ENCODE measurements at regions not wholly inside any gene's neighbourhood (a gene's known extent, or its start where the extent isn't known, plus 50 kb on each side); places are given as distances from the start of the nearest gene placed in this dataset.

DNA sequence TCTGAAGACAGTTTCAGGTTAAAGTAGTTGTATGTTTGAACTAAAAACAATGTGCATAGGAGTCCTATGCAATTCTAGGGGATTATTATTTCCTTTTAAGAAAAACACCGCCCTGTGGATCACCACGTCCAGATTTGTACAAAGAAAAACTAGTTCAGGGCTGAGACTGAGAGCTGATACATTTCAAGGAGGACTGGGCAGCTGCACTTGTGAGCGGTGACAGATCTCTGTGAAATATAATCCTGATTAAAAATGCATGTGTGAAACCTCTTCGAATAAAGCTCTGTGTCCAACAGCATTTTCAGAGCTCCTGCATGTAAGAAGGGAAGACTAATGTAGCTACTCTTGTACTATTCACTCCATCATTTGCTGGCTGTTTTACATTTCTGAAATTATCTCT, 365.8 kb upstream of the PITX2 start:
- Histone ChIP-seq H3K27ac (ENCODE audit: extremely low read depth, low read depth, low read length) (no peak overlapping the region), H3K79me2 (ENCODE audit: control insufficient read depth, insufficient read depth, low read length) (no peaks in the 10 kb centered on the region), H3K4me1 (replicated peaks in 1 of 2; ENCODE audit: control insufficient read depth in 2 of 2, insufficient read depth in 2 of 2, low read length in 2 of 2) (no peaks in the 10 kb centered on the region), H3K9me1 (ENCODE audit: control insufficient read depth, insufficient read depth, low read length) (no peaks in the 10 kb centered on the region), H3K27me3 (ENCODE audit: control insufficient read depth in 2 of 2, insufficient read depth in 2 of 2, low read length in 2 of 2) (no peaks in the 10 kb centered on the region), H3K9ac (ENCODE audit: insufficient read depth in 1 of 2, low read depth in 2 of 2, low read length in 2 of 2) (no peak overlapping the region), H3K36me3 (ENCODE audit: control insufficient read depth, insufficient read depth, low read length) (no peaks in the 10 kb centered on the region), H2AFZ (ENCODE audit: low read depth, low read length) (no peak overlapping the region), H3K9me3 (replicated peaks; ENCODE audit: control insufficient read depth, insufficient read depth, low read depth, low read length) (no peaks in the 10 kb centered on the region), H4K20me1 (replicated peaks; ENCODE audit: control insufficient read depth, insufficient read depth, low read length) (no peaks in the 10 kb centered on the region), H3K4me2 (ENCODE audit: insufficient read depth, low read length) (no peak overlapping the region), H3K4me3 (no peak overlapping the region)
- ATAC-seq (no peak), DNase-seq (ENCODE audit: extremely low read depth in 1 of 4, low spot score in 3 of 4) (no peak), FAIRE-seq (no peak)
- in situ Hi-C loops (cut with MboI) (no loop called here), intact Hi-C loops (cut with micrococcal nuclease) (no loop called here)
- ChIA-PET POLR2A (no interaction called here), CTCF (ENCODE audit: low intra/inter-chr PET ratio) (no interaction called here)
- 2% methylated on average over 4 of the region's 4 CpGs for WGBS (ENCODE audit: insufficient coverage, low coverage, missing lambda C conversion rate)
- no TSS peak for BruUV-seq (replicated peaks)
- TF ChIP-seq HEY1 (CRISPR knock-in tag; IDR thresholded peaks at IDR 0.05; ENCODE audit: borderline replicate concordance) = no peak
- TF ChIP-seq ZNF444 (CRISPR knock-in tag; IDR thresholded peaks at IDR 0.05) = no peak
- TF ChIP-seq SUPT5H (IDR thresholded peaks at IDR 0.05) = no peak
- no peak for TF ChIP-seq MTF1 (CRISPR knock-in tag; IDR thresholded peaks at IDR 0.05; ENCODE audit: borderline replicate concordance)
- no peak for TF ChIP-seq PTBP1 (IDR thresholded peaks at IDR 0.05; ENCODE audit: low read depth, low read length)
- no peak for TF ChIP-seq ZNF584 (CRISPR knock-in tag; IDR thresholded peaks at IDR 0.05; ENCODE audit: low read depth)
- no peak for TF ChIP-seq FIP1L1 (IDR thresholded peaks at IDR 0.05; ENCODE audit: low read depth, low read length, poor library complexity, severe bottlenecking)
- TF ChIP-seq EGR1 (conservative IDR thresholded peaks at IDR 0.05) = no peak
- TF ChIP-seq, protein P1, sequence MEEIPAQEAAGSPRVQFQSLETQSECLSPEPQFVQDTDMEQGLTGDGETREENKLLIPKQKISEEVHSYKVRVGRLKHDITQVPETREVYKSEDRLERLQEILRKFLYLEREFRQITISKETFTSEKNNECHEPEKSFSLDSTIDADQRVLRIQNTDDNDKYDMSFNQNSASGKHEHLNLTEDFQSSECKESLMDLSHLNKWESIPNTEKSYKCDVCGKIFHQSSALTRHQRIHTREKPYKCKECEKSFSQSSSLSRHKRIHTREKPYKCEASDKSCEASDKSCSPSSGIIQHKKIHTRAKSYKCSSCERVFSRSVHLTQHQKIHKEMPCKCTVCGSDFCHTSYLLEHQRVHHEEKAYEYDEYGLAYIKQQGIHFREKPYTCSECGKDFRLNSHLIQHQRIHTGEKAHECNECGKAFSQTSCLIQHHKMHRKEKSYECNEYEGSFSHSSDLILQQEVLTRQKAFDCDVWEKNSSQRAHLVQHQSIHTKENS (CRISPR knock-in tag; IDR thresholded peaks at IDR 0.05) = no peak
- TF ChIP-seq, protein P2, sequence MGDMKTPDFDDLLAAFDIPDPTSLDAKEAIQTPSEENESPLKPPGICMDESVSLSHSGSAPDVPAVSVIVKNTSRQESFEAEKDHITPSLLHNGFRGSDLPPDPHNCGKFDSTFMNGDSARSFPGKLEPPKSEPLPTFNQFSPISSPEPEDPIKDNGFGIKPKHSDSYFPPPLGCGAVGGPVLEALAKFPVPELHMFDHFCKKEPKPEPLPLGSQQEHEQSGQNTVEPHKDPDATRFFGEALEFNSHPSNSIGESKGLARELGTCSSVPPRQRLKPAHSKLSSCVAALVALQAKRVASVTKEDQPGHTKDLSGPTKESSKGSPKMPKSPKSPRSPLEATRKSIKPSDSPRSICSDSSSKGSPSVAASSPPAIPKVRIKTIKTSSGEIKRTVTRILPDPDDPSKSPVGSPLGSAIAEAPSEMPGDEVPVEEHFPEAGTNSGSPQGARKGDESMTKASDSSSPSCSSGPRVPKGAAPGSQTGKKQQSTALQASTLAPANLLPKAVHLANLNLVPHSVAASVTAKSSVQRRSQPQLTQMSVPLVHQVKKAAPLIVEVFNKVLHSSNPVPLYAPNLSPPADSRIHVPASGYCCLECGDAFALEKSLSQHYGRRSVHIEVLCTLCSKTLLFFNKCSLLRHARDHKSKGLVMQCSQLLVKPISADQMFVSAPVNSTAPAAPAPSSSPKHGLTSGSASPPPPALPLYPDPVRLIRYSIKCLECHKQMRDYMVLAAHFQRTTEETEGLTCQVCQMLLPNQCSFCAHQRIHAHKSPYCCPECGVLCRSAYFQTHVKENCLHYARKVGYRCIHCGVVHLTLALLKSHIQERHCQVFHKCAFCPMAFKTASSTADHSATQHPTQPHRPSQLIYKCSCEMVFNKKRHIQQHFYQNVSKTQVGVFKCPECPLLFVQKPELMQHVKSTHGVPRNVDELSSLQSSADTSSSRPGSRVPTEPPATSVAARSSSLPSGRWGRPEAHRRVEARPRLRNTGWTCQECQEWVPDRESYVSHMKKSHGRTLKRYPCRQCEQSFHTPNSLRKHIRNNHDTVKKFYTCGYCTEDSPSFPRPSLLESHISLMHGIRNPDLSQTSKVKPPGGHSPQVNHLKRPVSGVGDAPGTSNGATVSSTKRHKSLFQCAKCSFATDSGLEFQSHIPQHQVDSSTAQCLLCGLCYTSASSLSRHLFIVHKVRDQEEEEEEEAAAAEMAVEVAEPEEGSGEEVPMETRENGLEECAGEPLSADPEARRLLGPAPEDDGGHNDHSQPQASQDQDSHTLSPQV (IDR thresholded peaks at IDR 0.05) = no peak
- no peak for TF ChIP-seq ZNF436 (CRISPR knock-in tag; IDR thresholded peaks at IDR 0.05)
- TF ChIP-seq, protein P3, sequence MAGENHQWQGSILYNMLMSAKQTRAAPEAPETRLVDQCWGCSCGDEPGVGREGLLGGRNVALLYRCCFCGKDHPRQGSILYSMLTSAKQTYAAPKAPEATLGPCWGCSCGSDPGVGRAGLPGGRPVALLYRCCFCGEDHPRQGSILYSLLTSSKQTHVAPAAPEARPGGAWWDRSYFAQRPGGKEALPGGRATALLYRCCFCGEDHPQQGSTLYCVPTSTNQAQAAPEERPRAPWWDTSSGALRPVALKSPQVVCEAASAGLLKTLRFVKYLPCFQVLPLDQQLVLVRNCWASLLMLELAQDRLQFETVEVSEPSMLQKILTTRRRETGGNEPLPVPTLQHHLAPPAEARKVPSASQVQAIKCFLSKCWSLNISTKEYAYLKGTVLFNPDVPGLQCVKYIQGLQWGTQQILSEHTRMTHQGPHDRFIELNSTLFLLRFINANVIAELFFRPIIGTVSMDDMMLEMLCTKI (IDR thresholded peaks at IDR 0.05; ENCODE audit: partially characterized antibody) = no peak
- TF ChIP-seq, protein P4, sequence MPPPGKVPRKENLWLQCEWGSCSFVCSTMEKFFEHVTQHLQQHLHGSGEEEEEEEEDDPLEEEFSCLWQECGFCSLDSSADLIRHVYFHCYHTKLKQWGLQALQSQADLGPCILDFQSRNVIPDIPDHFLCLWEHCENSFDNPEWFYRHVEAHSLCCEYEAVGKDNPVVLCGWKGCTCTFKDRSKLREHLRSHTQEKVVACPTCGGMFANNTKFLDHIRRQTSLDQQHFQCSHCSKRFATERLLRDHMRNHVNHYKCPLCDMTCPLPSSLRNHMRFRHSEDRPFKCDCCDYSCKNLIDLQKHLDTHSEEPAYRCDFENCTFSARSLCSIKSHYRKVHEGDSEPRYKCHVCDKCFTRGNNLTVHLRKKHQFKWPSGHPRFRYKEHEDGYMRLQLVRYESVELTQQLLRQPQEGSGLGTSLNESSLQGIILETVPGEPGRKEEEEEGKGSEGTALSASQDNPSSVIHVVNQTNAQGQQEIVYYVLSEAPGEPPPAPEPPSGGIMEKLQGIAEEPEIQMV (tag; conservative IDR thresholded peaks at IDR 0.05; ENCODE audit: low read depth) = no peak
- TF ChIP-seq, protein P5, sequence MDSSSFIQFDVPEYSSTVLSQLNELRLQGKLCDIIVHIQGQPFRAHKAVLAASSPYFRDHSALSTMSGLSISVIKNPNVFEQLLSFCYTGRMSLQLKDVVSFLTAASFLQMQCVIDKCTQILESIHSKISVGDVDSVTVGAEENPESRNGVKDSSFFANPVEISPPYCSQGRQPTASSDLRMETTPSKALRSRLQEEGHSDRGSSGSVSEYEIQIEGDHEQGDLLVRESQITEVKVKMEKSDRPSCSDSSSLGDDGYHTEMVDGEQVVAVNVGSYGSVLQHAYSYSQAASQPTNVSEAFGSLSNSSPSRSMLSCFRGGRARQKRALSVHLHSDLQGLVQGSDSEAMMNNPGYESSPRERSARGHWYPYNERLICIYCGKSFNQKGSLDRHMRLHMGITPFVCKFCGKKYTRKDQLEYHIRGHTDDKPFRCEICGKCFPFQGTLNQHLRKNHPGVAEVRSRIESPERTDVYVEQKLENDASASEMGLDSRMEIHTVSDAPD (CRISPR knock-in tag; IDR thresholded peaks at IDR 0.05) = no peak
